OCI-LY1 (cell line): ENCODE measurements at regions not wholly inside any gene's neighbourhood (a gene's known extent, or its start where the extent isn't known, plus 50 kb on each side); places are given as distances from the start of the nearest gene placed in this dataset.

Source experiments
- H2AFZ ChIP-seq: fragments of 200-600 bp; sonication (generic), shearing (Covaris generic); 2 replicates; pipeline ENCODE4 v1.6.0; 2014; ENCODE audit warnings: antibody characterized with exemption, mild to moderate bottlenecking, low read length
- H3F3A ChIP-seq: fragments of 200-600 bp; sonication (generic), shearing (Covaris generic); 2 replicates; pipeline ENCODE4 v1.6.0; 2014; ENCODE audit warnings: mild to moderate bottlenecking, antibody characterized with exemption, low read length, moderate library complexity; ENCODE audit not compliant: insufficient read depth
- H3K27ac ChIP-seq: fragments of 200-600 bp; sonication (generic); 2 replicates; pipeline ENCODE4 v1.5.1; 2014; ENCODE audit warnings: low read length, mixed run types, mild to moderate bottlenecking, low read depth; ENCODE audit not compliant: poor library complexity, severe bottlenecking
- H3K27me3 ChIP-seq: fragments of 200-600 bp; sonication (generic); 2 replicates; pipeline ENCODE4 v1.6.0; 2014; ENCODE audit warnings: antibody characterized with exemption, mild to moderate bottlenecking, low read length, moderate library complexity; ENCODE audit not compliant: insufficient read depth
- H3K36me3 ChIP-seq: fragments of 200-600 bp; sonication (generic); 2 replicates; pipeline ENCODE4 v1.6.1; 2014; ENCODE audit warnings: mild to moderate bottlenecking, antibody characterized with exemption, low read length, moderate library complexity, mixed read lengths; ENCODE audit not compliant: insufficient read depth
- H3K4me1 ChIP-seq: fragments of 200-600 bp; sonication (generic); 2 replicates; pipeline ENCODE4 v1.5.1; 2014; ENCODE audit warnings: mild to moderate bottlenecking, low read length, moderate library complexity; ENCODE audit not compliant: insufficient read depth, severe bottlenecking
- H3K4me2 ChIP-seq: fragments of 200-600 bp; sonication (generic), shearing (Covaris generic); 2 replicates; pipeline ENCODE4 v1.6.1; 2014; ENCODE audit warnings: low read length
- H3K4me3 ChIP-seq: fragments of 200-600 bp; sonication (generic); 2 replicates; pipeline ENCODE4 v1.5.1; 2014; ENCODE audit warnings: low read length, low read depth, mild to moderate bottlenecking, mixed read lengths; ENCODE audit not compliant: poor library complexity, severe bottlenecking
- H3K79me2 ChIP-seq: fragments of 200-600 bp; shearing (Covaris generic); 2 replicates; pipeline ENCODE4 v1.6.1; 2016; ENCODE audit warnings: mixed run types, low read length, mixed read lengths; ENCODE audit not compliant: insufficient read depth
- H3K9ac ChIP-seq: fragments of 200-600 bp; sonication (generic), shearing (Covaris generic); 2 replicates; pipeline ENCODE4 v1.6.1; 2014; ENCODE audit warnings: mild to moderate bottlenecking, low read length, mixed read lengths
- H3K9me2 ChIP-seq: fragments of 200-600 bp; sonication (generic), shearing (Covaris generic); 2 replicates; pipeline ENCODE4 v1.6.1; 2014; ENCODE audit warnings: low read depth, mild to moderate bottlenecking, low read length, mixed read lengths
- H3K9me3 ChIP-seq: fragments of 200-600 bp; shearing (Covaris generic); 2 replicates; pipeline ENCODE4 v1.6.1; 2014; ENCODE audit warnings: low read length, mixed read lengths
- H4K20me1 ChIP-seq: fragments of 200-600 bp; sonication (generic), shearing (Covaris generic); 2 replicates; pipeline ENCODE4 v1.6.0; 2016; ENCODE audit warnings: mild to moderate bottlenecking, low read length; ENCODE audit not compliant: insufficient read depth
- EZH2 ChIP-seq: fragments of 200-600 bp; sonication (generic), shearing (Covaris generic); IDR thresholded peaks from 2 replicates; pipeline ENCODE4 v1.8.0; 2017; ENCODE audit warnings: borderline replicate concordance, mixed run types, mild to moderate bottlenecking, antibody characterized with exemption, low read length, moderate library complexity, mixed read lengths
- TF ChIP-seq, protein P1 (sequence below): fragments of 200-600 bp; sonication (generic), shearing (Covaris generic); IDR thresholded peaks from 2 replicates; pipeline ENCODE4 v1.5.1; 2017; ENCODE audit warnings: mild to moderate bottlenecking, antibody characterized with exemption, low read length, moderate library complexity, mixed read lengths

DNA sequence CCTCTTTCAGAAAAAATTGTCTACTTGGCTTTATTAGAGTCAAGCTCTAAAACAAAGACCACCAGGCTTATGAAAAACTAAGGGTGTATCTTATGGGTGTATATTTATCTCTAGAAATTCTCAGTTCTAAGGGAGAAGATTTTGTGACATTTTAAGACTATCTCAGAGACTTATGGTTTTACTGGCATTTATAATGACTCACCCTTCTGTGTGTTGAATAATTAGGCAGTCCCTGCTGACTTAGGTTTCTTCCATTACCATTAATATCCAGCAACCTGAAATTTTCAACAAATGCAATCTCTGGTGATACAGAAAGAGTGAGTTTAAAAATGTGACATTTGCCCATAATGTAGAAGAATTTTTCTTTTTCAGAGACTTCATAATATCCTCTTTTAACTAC lies 1015.0 kb upstream of the AGA start:
- Histone ChIP-seq H3K9me2 (no peaks in the 10 kb centered on the region), H3K9ac (no peak overlapping the region), H2AFZ (no peak overlapping the region), H3K27ac (no peak overlapping the region), H3F3A (no peaks in the 10 kb centered on the region), H3K4me3 (no peak overlapping the region), H3K9me3 (no peaks in the 10 kb centered on the region), H3K79me2 (no peaks in the 10 kb centered on the region), H4K20me1 (no peaks in the 10 kb centered on the region), H3K27me3 (no peaks in the 10 kb centered on the region), H3K4me2 (no peak overlapping the region), H3K4me1 (no peaks in the 10 kb centered on the region), H3K36me3 (no peaks in the 10 kb centered on the region)
- no peak for TF ChIP-seq EZH2
- TF ChIP-seq, protein P1, sequence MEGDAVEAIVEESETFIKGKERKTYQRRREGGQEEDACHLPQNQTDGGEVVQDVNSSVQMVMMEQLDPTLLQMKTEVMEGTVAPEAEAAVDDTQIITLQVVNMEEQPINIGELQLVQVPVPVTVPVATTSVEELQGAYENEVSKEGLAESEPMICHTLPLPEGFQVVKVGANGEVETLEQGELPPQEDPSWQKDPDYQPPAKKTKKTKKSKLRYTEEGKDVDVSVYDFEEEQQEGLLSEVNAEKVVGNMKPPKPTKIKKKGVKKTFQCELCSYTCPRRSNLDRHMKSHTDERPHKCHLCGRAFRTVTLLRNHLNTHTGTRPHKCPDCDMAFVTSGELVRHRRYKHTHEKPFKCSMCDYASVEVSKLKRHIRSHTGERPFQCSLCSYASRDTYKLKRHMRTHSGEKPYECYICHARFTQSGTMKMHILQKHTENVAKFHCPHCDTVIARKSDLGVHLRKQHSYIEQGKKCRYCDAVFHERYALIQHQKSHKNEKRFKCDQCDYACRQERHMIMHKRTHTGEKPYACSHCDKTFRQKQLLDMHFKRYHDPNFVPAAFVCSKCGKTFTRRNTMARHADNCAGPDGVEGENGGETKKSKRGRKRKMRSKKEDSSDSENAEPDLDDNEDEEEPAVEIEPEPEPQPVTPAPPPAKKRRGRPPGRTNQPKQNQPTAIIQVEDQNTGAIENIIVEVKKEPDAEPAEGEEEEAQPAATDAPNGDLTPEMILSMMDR, result no peak

DNA sequence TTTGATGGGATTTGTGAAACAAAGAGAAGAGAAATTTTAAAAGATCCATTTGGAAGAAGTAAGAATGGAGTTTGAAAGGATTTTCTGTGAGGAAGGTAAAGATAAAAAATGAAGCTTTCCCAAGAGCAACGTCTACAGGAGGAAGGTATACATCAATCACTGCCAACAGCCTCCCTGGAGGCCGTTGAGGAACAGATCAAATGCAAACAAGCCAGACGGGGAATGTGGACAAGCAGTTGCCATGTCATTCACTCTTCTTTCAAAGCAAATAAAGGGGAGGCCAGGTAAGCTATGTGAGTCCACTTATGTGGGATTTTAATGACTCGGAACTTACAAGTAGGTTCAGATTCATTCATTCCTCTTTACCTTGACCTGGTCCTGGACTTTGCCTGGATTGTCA lies 1020.5 kb upstream of the AGA start:
- H3K27me3 ChIP-seq, result no peaks in the 10 kb centered on the region
- H3K9me3 ChIP-seq, result no peaks in the 10 kb centered on the region
- no peak overlapping the region for H3K4me3 ChIP-seq
- H3K4me1 ChIP-seq, result no peaks in the 10 kb centered on the region
- H4K20me1 ChIP-seq, result no peaks in the 10 kb centered on the region
- no peak overlapping the region for H3K4me2 ChIP-seq
- no peak overlapping the region for H3K9ac ChIP-seq
- no peaks in the 10 kb centered on the region for H3K9me2 ChIP-seq
- no peaks in the 10 kb centered on the region for H3F3A ChIP-seq
- H3K36me3 ChIP-seq, result no peaks in the 10 kb centered on the region
- no peak for TF ChIP-seq EZH2
- H3K27ac ChIP-seq, result no peak overlapping the region
- H3K79me2 ChIP-seq, result no peaks in the 10 kb centered on the region
- H2AFZ ChIP-seq, result no peak overlapping the region

DNA sequence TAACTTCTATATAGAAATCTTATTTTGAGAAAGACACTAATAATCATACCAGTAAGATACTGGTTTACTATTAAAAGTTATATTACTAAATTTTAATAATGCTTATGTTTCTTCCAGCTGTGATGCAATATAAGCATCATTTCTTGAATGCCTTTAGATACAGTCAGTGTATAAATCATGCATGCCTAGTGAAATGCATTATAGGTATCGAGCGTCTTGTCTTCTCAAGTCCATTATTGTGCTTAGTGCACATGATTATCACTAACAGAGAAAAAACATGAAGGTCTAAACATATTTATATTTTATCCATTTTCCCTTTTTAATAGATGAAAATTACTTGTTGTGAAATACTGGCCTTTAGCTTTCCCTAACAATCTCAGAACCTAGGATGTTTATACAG lies 1021.5 kb upstream of the AGA start:
- Histone ChIP-seq H4K20me1 (no peaks in the 10 kb centered on the region), H3K27me3 (no peaks in the 10 kb centered on the region), H3K9me2 (no peaks in the 10 kb centered on the region), H3K4me3 (no peak overlapping the region), H3K79me2 (no peaks in the 10 kb centered on the region), H3K36me3 (no peaks in the 10 kb centered on the region), H3K9ac (no peak overlapping the region), H3K27ac (no peak overlapping the region), H3F3A (no peaks in the 10 kb centered on the region), H3K4me1 (no peaks in the 10 kb centered on the region), H2AFZ (no peak overlapping the region), H3K4me2 (no peak overlapping the region), H3K9me3 (no peaks in the 10 kb centered on the region)
- TF ChIP-seq, protein P1, result no peak
- no peak for TF ChIP-seq EZH2

DNA sequence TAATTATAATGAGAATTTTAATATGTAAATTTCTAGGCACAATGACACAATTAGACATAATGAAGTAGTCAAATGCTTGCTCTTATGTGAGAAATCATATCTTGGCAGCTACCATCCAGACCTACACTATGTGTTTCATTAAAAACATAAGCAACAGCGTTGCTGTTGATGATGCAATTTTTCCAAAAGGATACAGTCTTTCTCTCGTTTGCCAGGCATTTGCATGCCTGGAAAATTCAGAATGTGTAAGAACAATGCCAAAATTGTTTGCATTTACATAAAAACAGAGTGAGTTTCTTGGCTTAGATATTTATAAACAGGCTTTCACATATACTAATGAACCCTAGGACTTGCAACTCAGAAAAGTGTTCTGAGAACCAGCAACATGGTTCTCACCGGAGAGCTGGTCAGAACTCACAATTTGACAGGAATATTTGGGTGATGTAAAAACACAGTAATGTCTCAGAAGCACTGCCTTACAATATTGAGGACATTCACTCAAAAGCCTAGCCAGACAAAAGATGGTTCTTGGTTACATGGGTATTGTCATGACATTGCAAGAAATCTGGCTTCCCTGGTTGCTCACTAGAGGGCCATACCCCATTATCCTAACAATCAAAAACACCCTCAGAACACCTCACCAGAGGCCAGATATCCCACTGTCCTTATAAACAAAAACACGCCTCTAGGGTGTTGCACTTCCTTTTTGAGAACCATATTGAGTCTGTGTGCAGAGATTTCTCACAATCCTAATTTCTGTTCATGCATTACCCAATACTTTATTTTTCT lies 1029.0 kb upstream of the AGA start:
- H2AFZ ChIP-seq, result no peak overlapping the region
- H3K36me3 ChIP-seq, result no peaks in the 10 kb centered on the region

More for the DNA sequence above, 1029.0 kb upstream of the AGA start:
- Histone ChIP-seq H3F3A (no peaks in the 10 kb centered on the region), H3K4me3 (no peak overlapping the region), H4K20me1 (no peaks in the 10 kb centered on the region), H3K4me2 (no peak overlapping the region), H3K9ac (no peak overlapping the region), H3K79me2 (no peaks in the 10 kb centered on the region), H3K27me3 (no peaks in the 10 kb centered on the region), H3K9me2 (no peaks in the 10 kb centered on the region), H3K4me1 (no peaks in the 10 kb centered on the region), H3K9me3 (no peaks in the 10 kb centered on the region), H3K27ac (no peak overlapping the region)
- TF ChIP-seq, protein P1, result no peak
- no peak for TF ChIP-seq EZH2
